HuH-7 (cell line): ENCODE measurements at regions not wholly inside any gene's neighbourhood (a gene's known extent, or its start where the extent isn't known, plus 50 kb on each side); places are given as distances from the start of the nearest gene placed in this dataset.

Experiments used
- DNase-seq: peaks from one replicate; pipeline ENCODE4 v3.0.0; 2011; ENCODE audit warnings: low spot score

GRCh38 chr20:18971574-18971973, 158.0 kb downstream of the SCP2D1 start:
- DNase-seq: no peak

- no peak for DNase-seq
Measured at GRCh38 chr20:18972251-18972876, 158.8 kb downstream of the SCP2D1 start.

GRCh38 chr20:18973529-18974173, 160.1 kb downstream of the SCP2D1 start:
- no peak for DNase-seq

GRCh38 chr20:18974660-18975059, 161.1 kb downstream of the SCP2D1 start:
- no peak for DNase-seq

- DNase-seq: no peak
Measured at GRCh38 chr20:18977441-18977840, 163.9 kb downstream of the SCP2D1 start.

- no peak for DNase-seq
Measured at GRCh38 chr20:18978311-18978710, 164.7 kb downstream of the SCP2D1 start.

GRCh38 chr20:18979132-18979531, 165.5 kb downstream of the SCP2D1 start:
- no peak for DNase-seq

DNA sequence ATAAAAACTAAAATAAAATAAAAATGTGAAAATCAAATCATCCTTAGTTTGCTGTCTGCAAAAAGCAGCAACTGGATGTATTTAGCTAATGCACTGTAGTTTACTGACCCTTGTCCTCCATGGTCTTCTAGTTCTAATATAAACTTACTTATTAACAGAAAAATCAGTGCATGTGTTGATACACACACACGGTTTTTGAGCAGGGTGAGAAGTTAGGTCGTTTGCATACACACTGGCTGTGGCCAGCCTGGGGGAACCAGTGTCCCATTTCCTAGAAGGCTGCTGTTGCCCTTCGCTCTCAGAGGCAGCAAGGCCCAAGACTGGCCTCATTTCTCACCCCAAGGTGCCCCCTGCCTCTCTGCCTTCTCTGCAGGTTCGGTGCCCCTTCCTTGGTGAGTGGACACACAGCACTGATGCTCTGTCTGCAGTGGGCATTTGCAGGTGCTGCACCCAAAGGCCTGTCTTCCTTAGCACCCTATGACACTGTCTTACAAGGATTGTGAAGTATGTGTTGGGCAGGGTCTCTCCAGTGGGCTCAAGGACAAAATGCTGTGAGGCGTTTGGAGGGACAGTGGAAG, 168.5 kb downstream of the SCP2D1 start:
- no peak for DNase-seq

DNA sequence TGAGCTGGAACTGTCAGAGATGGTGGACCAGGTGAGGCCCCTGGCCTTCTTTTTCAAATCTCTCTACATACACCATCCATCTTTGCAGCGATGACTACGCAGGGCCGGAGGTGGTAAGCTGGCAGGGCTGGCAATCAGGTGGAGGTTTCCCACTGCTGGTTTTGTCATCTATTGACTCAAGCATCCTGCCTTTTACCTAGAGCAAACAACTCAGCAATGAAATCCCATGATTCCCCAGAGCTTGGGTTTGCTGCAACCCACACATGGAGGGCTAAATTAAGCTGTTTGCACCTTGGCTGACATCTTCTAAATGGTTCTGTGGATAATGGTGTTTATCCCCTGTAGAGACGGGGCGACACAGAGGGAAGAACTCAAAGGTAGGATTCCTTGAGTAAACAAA, 170.2 kb downstream of the SCP2D1 start:
- DNase-seq: no peak

DNA sequence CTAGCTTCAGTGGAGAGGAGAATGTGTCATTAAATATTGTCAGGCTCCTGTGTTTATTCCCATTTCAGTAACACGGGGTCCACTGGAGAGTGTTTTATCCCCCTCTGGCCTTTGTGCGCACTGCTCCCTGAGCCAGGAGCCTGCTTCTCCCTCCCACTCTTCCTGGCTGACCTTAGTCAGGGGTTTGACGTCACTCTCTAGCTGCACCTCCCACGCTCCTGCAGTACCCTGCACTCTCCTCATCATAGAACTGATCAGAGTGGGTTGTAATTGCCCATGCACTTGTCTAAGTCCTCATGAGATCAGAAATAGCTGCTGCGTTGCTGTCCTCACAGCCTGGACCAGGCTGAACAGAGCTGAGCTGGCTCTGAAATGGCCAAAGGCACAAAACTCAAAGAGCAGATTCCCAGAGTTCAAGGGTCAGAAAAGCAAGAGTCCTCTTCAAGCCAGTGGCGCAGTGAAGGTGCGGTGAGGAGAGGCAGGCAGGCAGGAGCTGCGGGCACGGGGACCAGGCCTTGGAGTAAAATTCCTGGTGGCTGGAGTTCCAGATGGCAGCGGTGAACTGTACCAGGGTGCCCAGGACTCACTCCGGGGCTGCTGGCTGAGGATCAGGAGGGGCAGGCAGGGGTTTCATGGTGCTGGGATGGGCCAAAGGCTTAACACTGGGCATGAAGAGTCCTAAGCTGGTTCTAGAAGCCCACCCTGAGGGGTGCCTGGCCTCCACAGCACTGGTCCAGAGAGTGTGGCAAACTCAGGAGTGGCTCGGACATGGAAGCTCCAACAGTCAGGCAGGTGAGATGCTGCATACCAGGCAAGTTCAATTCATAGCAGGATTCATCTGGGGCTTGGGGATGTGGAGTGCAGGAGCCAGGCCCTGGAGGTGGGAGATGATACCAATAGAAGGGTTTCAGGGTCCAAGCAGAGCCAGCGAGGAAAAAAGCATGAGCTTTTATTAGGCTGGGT, 170.9 kb downstream of the SCP2D1 start:
- DNase-seq: no peak

DNA sequence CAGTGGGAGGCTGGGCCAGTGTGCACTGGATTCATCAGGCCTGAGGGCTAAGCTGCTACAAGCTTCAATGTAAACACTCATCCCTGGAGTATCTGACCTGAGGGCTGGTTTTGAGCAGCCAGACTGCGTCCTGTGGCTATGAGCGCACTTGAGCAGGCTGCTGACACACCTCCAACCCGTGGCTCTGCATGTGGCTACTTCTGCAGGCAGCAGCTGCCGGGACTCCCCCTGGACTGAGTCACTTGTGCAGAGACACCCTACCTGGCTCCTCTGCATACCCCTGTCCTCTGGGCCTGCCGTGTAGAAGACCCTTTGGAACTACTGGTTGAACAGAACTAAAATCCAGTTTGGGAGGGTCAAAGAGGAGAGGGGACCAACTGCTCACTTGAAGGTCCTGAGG, 172.0 kb downstream of the SCP2D1 start:
- DNase-seq: no peak

GRCh38 chr20:18986146-18986830, 172.7 kb downstream of the SCP2D1 start:
- no peak for DNase-seq

DNA sequence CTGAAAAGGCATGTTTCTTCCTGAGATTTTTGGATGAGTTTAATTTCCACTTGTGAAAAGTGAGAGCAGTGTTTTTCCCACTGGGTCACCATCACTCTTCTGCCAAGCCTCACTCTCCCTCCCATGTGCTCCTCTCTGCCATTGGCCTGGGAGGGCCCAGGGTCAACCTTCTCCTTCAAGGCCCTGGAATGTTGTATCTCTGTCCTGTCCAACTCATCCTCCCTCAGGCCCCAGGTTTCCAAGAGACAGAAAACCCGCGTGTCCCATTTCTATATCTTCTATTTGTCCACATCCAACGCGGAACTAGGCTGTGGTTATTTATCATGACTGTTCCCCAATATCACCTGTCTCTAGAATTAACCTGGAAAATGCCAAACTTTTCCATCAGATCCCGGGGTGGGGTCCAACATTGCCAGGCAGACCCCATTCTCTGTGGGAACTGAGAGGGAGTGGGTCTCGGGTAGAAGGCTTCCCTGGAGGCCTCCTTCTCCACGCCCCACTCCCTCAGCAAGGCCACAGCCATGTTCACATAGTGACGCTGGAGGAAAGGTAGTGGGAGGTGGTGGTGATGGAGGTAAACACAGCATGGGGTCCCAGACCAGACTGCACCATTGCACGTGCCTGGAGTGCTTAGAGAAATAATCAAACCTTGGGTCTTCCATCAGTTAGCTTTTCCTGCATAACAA, 173.5 kb downstream of the SCP2D1 start:
- no peak for DNase-seq

DNA sequence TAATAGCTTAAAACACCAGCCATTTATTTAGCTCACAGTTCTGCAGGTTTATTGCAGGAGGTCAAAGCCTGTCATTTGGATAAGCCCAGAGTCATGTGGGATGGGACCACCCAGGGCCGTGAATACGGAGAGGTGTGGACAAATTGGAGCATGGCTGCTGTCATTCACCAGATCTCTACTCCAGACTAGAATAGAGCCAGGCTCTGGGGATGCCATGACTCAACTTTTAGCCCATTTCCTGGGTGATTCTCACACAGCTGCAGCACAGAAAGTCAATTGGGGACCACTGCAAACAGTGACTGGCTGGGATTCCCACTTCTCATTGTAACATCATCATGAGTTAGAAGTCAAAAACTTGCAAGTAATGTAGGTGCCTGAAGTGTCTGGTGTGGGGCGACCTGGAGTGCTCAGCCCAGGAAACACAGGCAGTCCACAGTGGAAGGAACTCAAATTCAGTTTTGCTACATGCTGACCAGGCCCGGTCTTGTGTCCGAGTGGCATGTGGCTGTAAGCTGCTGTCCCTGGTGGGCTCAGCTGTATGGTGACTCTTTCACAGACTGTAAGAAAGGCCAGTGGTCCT, 174.3 kb downstream of the SCP2D1 start:
- no peak for DNase-seq

- DNase-seq: no peak
Measured at GRCh38 chr20:18988701-18989100, 175.1 kb downstream of the SCP2D1 start.

- no peak for DNase-seq
Measured at GRCh38 chr20:18989736-18990474, 176.3 kb downstream of the SCP2D1 start.

DNA sequence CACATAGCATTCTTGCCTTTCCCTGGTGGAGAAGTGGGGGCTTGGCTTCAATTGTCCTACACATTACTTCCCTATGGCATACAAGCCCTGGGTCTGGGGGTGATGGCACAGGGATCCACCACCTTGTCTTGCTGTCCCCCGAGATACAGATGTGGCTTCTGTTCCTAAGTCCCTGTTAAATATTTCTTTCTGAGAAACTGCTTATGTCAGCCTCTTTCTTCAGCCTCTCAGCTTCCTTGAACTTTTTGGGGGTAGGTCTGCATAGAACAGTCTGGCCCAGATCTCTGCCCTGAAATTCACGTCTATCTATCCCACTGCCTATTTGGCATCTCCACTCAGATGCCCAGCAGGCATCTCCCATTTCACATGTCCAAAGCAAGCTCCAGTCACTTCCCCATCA, 177.4 kb downstream of the SCP2D1 start:
- DNase-seq: no peak

- DNase-seq: no peak
Measured at GRCh38 chr20:18992418-18992817, 178.8 kb downstream of the SCP2D1 start.

DNA sequence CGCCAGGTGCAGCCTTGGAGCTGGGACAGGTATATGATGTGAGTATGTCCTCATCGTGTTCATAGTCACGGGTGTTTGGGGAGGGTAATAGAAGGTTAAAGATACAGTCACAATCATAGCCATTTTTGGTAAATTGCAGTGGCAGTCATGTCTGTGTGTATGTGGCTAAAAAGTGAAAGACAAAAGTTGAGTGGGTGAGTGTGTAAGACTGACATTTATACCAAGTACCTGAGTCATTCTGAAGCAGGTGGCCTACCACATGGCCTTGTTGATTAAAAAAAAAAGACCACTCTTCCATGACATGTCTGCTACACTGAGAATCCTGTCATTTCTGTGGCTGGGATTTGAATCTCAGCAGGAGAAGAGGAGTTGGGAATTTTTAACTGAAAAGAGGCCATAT, 181.9 kb downstream of the SCP2D1 start:
- DNase-seq: no peak

DNA sequence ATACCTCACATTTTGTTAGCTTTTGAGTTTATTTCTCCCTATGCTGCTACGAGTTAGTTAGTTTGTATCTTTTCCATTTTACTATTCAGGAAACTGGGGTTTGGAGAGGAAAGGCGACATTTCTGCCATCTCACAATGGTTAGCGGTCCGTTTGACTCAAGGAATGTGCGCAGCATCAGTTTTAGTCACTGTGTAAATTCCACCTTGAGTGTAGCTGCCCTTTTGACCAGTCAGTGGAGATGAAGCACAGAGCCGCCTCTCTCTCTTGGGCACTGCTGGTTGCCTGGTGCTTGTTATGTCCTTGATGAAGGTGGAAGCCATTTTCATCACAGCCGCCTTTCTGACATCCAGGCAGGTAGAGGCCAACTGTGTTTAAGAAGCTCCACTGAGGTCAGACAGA, 185.5 kb downstream of the SCP2D1 start:
- no peak for DNase-seq
